WI38 (cell line): ENCODE measurements at regions not wholly inside any gene's neighbourhood (a gene's known extent, or its start where the extent isn't known, plus 50 kb on each side); places are given as distances from the start of the nearest gene placed in this dataset.

Source experiments
- H3K4me3 ChIP-seq: 2 replicates; pipeline ENCODE4 v1.5.1; 2011; ENCODE audit warnings: low read depth, mild to moderate bottlenecking, control low read depth, low read length
- TF ChIP-seq, protein P1 (sequence below): IDR thresholded peaks from 2 replicates; pipeline ENCODE4 v1.5.1; 2012; ENCODE audit warnings: low read depth, mild to moderate bottlenecking, control low read depth, low read length

DNA sequence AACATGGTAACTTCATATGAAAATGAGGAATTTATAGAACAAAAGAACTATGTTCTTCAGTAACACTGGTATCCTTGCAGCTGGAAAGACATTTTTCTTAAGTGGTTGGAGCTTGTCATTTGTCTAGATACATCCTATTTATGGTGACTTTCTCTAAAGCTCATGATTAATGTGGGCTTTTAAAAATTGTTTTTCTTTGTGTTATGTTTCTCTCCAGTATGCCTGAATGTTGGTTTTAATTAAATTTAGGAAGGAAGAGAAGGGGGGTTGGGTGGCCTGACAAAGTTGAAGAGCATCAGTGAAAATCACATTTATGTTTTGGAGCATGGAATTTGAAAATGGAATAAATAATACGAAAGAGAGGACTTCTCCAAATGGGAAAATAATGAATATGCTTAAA lies 457.1 kb upstream of the ETAA1 start:
- no peak overlapping the region for H3K4me3 ChIP-seq
- TF ChIP-seq, protein P1, sequence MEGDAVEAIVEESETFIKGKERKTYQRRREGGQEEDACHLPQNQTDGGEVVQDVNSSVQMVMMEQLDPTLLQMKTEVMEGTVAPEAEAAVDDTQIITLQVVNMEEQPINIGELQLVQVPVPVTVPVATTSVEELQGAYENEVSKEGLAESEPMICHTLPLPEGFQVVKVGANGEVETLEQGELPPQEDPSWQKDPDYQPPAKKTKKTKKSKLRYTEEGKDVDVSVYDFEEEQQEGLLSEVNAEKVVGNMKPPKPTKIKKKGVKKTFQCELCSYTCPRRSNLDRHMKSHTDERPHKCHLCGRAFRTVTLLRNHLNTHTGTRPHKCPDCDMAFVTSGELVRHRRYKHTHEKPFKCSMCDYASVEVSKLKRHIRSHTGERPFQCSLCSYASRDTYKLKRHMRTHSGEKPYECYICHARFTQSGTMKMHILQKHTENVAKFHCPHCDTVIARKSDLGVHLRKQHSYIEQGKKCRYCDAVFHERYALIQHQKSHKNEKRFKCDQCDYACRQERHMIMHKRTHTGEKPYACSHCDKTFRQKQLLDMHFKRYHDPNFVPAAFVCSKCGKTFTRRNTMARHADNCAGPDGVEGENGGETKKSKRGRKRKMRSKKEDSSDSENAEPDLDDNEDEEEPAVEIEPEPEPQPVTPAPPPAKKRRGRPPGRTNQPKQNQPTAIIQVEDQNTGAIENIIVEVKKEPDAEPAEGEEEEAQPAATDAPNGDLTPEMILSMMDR: no peak

DNA sequence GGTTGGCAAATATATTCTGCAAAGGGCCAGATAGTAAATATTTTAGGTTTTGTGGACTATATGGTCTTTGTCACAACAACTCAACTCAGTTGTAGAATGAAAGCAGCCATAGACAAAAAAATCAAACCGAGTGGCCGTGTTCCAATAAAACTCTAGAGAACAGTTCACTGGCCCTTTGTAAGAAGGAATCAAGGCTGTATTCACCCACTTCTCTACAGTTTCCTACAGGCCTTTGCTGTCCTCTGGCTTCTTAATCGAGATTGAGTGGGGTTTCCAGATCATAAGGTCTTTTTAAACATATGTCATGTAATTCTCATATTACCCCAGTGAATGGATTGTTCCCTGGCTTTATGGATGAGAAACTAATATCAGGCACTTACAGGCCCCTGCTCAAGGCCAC lies 448.9 kb upstream of the ETAA1 start:
- no peak overlapping the region for H3K4me3 ChIP-seq
- TF ChIP-seq, protein P1: no peak

DNA sequence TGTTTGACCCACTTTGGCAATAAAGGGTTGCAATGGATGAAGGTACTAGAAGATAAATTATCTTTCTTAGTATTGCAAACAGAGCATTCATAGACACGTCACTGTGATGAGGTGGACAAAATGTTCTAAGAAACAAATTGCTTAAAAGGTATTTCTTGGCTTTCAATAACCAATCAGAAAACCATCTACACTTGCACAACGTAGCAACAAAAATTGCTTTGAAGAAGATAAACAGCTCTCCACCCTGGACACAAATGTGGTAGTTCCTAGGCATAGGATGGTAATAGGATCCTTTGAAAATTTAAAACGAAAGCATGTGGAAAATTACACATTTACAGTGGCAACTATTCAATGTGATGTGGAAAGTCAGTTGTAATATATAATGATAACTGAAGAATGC lies 439.9 kb upstream of the ETAA1 start:
- H3K4me3 ChIP-seq: no peak overlapping the region
- TF ChIP-seq, protein P1: no peak

DNA sequence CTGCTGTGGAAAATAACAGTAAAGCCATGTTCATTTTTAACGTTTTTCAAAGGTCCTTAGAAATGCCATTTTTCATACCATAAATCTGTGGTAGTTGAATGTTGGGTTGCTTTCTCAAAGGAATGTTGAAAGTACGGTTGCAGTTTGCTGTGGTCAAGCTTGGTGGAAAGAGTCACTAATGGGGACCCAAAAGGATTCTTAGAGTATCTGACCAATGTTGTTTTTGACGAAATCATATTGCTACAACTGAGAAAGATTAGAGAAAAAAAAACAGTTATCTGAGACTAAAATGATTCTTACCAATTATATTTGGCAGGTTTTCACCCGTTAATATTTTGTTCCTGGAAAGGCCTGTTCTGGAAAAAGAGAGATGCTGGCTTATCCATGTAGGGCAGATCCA lies 439.5 kb upstream of the ETAA1 start:
- TF ChIP-seq, protein P1: no peak
- no peak overlapping the region for H3K4me3 ChIP-seq

DNA sequence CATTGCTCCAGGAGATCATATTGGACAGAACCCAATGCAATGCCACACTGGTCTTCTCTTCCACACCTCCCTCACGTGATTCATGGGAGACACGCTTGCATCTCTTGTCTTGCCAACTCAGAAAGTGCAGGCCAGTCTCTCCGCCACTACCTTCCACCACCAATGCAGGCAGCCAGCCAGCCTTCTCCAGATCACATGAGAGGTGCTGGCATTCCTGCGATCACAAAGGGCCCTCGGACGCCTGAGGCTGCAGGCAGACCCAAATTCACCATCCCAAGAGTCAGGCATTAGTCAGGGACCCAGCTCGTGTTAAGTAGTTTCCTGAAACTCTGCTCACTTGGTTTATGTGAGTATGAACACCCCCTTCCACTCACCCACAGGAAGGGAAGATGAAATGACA lies 437.0 kb upstream of the ETAA1 start:
- no peak overlapping the region for H3K4me3 ChIP-seq
- TF ChIP-seq, protein P1: no peak

DNA sequence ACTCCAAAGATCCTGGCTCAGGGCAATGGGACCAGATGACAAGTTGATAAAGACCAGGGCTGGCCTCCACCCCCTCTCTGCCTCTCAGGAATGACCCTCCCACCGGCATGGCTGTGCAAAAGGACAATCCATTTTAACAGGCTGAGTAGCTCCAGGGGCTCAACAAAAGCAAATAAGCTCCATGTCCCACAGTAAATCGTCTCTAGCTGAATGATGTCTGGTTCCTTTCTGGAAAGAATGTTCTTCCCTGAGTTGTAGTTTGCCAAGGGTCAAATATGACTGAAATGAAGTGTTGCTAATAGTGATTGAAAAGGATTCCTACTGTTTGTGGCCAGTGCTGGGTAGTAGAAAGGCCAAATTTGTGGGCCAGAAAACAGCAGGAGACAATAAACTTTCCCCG lies 434.4 kb upstream of the ETAA1 start:
- H3K4me3 ChIP-seq: no peak overlapping the region
- TF ChIP-seq, protein P1: no peak

DNA sequence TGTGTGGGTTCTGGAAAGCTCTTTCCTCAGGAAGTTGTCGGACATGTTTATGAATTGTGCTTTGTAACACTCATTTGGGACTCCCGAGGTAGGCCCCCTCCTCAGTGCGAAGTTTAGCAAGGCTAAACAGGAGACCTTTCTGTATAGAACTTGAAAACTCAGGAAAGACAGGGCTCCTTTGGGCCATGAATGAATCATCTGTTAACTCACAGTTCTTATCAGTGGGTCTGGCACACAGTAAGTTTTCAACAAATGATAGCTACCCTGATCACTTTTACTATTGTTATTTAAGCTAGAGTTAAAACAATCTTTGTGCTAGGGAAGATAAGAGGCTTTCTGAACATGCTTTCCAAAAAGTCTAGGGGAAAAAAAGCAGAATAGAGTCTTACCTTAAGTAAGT lies 430.5 kb upstream of the ETAA1 start:
- no peak overlapping the region for H3K4me3 ChIP-seq
- TF ChIP-seq, protein P1: no peak
